AG09319 (cell line): ENCODE measurements at regions not wholly inside any gene's neighbourhood (a gene's known extent, or its start where the extent isn't known, plus 50 kb on each side); places are given as distances from the start of the nearest gene placed in this dataset.
A peak's percentile ranks its signal among the peaks of the same experiment; 100 is the strongest.

Experiments
- DNase-seq: peaks from one replicate; pipeline ENCODE4 v3.0.0-alpha.2; 2010; ENCODE audit warnings: low read depth; ENCODE audit errors: extremely low read depth
- TF ChIP-seq, protein P1 (sequence below): IDR thresholded peaks from 2 replicates; pipeline ENCODE4 v1.5.1; 2011; ENCODE audit warnings: low read depth, mild to moderate bottlenecking, inconsistent platforms, low read length, moderate library complexity

DNA sequence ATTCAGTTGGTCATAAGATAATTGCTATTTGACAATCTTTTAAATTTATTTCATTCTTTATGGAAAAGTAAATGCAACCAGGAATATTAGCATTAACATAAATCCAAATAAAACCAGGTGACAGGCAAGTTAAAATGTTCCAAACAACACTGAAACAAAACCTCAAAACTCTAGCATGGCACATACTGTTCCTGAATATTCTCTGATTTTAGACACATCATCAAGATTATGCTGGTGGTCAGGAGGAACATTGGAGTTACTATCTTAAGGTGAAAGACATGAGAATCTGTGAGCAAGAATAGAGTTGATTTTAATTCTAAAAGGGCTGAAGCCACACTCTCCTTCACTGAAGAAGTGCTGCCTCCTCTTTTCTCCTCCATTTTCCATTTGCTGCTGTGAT, 421.0 kb upstream of the THBS1 start:
- no peak for DNase-seq
- TF ChIP-seq, protein P1, sequence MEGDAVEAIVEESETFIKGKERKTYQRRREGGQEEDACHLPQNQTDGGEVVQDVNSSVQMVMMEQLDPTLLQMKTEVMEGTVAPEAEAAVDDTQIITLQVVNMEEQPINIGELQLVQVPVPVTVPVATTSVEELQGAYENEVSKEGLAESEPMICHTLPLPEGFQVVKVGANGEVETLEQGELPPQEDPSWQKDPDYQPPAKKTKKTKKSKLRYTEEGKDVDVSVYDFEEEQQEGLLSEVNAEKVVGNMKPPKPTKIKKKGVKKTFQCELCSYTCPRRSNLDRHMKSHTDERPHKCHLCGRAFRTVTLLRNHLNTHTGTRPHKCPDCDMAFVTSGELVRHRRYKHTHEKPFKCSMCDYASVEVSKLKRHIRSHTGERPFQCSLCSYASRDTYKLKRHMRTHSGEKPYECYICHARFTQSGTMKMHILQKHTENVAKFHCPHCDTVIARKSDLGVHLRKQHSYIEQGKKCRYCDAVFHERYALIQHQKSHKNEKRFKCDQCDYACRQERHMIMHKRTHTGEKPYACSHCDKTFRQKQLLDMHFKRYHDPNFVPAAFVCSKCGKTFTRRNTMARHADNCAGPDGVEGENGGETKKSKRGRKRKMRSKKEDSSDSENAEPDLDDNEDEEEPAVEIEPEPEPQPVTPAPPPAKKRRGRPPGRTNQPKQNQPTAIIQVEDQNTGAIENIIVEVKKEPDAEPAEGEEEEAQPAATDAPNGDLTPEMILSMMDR: no peak

DNA sequence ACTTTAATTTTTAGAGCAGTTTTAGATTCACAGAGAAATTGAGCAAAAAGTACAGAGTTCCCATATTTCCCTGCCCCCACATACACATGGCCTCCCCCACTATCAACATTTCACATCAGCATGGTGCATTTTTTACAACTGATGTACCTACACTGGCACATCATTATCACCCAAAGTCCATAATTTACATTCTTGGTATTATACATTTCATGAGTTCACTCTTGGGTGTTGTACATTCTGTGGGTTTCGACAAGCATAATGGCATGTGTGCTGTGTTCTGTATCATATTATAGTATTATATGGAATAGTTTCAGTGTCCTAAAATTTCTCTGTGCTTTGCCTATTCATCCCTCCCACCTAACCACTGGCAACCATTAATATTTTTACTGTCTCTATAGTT, 419.8 kb upstream of the THBS1 start:
- TF ChIP-seq, protein P1: no peak
- DNase-seq: no peak

DNA sequence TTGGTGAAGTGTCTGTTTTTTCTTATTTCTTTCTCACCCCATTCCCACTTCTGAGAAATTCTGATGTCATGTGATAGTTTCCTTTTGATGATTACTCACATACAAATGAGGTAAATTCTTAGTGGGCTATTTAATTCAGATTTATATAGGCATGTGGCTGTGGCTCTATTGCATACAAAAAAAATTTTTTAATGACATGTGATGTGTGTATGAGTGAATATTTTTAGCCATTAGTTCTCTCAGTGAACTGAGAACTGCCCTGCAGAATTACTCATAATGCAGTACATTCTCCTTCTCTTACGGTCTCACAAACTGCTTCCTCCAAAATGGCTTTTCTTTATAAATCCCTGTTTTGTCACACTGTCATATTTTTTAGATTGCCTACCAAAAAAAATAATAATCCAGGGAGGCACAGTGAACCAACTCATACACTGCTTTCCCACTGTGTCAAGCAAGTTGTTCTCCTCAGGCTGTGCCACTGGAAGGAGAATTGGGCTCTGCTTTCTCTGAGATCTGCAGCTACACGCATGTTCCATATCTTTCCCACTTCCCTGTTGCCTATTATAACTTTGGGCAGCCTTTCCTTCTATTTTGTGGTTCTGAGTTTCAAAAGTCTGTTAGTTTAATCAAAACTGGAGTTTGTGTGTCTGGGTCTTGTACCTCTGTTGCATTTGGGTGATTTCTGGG, 415.7 kb upstream of the THBS1 start:
- DNase-seq: no peak
- TF ChIP-seq, protein P1: no peak

DNA sequence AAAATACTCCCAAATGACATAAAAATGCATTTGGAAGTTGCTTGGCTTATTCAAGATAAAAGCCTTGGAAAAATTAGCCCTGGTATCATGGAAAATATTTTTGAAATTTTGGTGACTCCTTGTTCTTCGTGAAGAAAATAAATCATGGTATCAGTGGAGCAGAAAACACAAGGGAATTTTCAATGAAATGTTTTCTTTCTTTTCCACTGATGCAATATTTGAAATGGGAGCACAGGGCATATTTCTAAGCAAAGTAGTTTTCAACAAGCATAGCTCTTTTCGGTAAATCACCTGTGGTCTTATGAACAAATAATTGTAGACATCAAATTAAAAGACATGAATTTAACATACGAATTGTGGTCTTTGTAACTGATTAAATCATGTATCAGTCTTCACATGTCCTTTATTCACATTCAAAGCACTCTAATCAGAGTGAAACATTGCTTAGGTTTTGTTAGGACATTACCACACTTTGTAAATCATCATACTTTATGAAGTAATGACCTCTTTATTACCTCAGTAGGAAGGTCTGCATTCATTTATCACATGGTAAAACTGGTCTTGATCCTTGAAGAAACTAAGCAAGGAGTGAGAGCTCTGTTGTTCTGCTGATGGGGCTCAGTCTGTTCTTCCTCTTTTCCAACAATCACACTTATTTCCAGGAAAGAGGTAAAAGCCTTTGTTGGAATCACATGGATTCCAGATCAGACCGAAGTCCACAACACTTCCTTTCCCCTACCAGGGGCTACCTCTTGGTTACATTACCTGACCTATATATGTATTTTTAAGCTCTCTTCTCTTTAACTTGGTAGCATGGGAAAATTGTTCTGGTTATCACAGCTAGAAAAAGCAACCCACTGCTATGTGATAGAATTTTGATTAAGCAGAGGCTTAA, 413.5 kb upstream of the THBS1 start:
- no peak for DNase-seq
- TF ChIP-seq, protein P1: no peak

DNA sequence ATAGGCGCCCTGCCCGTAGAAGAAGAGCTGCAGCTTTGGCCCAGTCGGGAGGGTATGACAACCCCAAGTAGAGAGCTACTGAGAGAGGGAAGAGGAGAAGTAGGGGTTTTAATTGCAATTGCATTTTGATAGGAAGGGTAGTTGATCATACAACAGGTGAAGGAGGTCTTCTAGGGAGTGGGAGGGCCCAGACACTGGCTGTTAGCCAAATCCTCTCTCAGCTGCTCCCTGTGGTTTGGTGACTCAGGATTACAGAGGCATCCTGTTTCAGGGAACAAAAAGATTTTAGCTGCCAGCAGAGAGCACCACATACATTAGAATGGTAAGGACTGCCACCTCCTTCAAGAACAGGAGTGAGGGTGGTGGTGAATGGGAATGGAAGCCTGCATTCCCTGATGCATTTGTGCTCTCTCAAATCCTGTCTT, 408.9 kb upstream of the THBS1 start:
- TF ChIP-seq, protein P1: peak; percentile 35
- peak; percentile 93 for DNase-seq

DNA sequence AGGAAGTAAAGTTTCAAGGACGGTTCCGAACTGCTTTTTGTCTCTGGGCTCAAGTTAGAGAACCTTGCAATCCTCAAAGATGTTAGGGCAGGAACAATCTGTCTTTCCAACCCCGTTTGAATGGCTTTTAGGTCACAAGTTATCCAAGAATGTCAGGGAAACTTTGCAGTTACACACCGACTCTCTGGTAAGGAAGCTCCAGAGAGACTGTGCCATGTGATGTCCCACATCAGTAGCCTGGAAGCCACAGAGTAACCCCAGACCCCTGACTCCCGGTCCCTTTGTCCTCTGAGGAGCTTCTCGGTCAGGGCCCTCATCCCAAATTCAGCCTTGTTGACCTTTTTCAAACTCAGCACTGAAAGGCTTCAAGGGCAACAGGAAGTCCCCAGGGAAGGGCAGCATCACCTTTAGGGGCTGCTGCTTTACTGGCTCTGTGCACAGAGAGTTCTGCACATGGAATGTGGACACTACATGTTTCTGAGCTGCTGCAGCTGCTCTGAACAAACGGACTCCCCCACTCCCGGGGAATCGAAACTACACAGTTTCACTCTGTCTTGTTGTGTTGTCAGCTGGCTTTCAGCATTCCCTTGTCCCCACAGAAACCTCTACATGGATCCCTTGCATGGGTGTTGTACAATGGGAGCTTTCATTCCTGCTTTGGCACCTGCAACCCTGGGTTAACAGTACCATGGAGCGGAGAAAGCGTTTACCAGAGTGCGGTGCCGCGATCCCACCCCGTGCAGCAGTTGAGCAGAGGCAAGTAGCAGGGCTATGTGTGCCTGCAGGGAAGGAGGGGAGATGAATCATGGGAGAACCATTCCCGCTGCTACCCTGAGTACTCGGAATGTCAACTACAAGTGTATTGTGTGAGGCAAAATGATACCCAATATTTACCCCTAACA, 408.2 kb upstream of the THBS1 start:
- DNase-seq: no peak
- TF ChIP-seq, protein P1: no peak
